Activated T-cell treated with anti-CD3 and anti-CD28 coated beads for 48 hours (primary cell): ENCODE measurements at regions not wholly inside any gene's neighbourhood (a gene's known extent, or its start where the extent isn't known, plus 50 kb on each side); places are given as distances from the start of the nearest gene placed in this dataset.

Experiments used
- DNase-seq: peaks from one replicate; pipeline ENCODE4 v3.0.0-alpha.2; 2020; ENCODE audit warnings: low read depth

DNA sequence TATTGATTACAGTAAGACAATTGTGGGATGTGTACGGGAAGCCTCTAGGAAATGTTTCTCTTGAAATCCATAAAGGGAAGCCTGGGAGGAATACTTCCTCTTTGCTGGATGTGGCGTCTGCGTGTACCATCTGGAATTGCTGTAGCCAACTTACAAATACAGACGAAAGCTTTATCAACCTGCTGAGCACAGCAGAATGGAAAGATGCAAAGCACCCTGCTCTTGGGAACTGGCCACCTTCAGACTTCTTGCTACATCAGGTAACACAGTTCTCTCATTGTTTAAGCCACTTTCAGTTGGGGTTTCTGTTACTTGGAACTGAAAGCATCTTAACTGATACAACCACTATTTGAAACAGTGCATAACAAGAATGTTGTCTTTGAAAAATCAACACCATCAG lies 213.8 kb downstream of the HRH4 start:
- DNase-seq: no peak

DNA sequence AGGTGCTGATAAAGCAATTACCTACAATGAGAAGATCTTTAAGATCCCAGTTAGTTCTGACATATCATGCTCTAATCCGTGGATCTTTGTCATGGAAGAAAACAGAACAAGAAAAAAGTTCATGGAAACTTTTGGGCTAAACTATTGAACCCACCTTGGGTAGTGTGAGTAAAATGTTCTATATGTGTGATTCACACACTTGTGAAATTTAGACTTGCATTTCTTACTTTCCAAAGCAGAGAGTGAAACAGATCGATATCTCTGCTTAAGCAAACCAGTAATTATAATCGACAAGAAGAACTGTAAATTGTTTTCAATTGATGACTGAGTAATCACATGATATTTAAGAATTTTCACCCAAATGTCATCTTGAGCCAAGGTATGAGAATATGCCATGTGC lies 214.2 kb downstream of the HRH4 start:
- no peak for DNase-seq

DNA sequence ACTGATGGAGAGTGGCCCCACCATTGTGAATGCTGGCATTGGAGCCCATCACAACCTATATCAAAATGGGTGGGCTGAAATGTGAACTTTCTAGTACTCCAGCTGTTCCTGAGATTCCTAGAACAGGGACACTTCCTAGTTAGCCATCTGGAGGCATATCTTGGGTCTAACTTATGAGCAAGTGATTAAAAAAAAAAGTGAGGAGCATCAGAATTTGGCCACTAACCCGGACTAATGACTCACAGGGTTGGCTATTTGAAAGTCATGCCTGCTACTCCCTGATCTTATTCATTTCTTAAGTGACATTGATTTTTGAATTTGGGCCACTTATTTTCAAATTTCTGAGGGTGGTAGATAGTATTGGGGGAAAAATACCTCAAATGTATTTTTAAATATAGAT lies 216.6 kb downstream of the HRH4 start:
- no peak for DNase-seq

DNA sequence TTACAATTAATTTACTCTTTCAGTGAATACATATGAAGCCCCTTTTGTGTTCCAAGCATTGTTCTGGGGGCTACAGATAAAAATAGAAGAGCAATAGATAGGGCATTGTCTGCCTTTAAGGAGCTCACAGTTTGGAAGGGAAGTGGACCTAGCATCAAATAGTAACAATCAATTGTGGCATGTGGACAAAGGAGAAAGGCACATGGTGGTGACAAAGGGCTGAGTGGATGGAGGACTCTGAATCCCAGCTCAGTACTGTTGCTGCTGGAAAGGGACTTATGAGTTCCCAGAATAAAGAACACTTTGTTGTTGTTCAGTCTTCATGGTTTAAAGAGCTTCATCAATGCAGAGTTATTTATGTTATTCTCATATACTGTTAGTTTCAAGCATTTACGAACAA lies 217.7 kb downstream of the HRH4 start:
- DNase-seq: no peak

DNA sequence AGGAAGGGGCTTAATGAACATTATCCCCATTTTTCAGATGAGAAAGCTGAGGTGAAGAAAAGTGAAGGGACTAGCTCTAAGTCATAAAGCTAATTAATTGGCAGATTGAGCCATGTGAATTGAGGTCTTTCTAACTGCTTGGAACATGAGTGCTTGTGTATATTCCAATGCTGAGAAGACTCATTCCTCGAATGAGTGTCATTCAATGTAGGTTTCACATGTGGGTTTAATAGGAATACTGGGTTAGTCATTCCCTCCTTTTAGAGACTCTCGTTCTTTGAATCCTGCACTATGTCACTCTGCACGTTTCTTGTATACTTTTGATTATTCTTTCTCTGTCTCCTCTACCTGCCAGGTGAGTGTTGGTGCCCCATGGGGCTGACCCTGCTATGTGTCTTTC lies 218.2 kb downstream of the HRH4 start:
- DNase-seq: no peak

DNA sequence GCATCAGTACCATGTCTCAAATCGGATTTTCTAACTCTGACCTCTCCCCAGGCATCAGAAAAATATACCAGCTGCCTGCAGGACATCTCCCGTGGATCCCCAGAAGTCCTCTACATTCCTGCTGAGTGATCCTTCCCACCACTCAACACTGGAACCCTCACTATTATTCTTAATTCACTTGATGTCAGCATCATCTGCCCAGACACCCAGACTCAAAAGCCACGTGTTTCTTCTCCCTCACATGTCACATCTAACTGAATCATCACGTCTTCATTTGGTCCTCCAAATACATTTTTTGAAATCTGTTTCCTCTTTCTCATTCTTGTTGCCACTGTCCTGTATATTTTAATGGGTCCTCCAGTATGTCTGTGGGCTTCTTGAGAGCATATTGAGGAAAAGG lies 218.6 kb downstream of the HRH4 start:
- no peak for DNase-seq

DNA sequence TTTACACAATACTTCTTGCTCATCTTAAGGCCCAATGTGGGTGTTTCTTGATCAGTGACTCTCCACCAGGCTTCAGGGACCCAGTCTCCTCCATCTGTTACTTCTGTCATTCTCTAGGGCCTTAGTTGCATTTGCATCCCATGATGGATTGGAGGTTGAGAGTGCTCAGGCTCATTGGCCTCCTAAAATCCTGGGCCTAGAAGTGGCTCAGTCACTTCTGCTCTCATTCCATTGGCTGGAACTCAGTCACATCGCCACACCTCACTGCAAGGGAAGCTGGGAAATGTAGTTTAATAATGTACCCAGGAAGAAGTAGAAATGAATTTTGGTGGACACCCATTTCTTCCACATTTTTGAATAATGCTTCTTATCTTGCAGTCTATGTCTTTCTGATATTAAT lies 223.5 kb downstream of the HRH4 start:
- no peak for DNase-seq

DNA sequence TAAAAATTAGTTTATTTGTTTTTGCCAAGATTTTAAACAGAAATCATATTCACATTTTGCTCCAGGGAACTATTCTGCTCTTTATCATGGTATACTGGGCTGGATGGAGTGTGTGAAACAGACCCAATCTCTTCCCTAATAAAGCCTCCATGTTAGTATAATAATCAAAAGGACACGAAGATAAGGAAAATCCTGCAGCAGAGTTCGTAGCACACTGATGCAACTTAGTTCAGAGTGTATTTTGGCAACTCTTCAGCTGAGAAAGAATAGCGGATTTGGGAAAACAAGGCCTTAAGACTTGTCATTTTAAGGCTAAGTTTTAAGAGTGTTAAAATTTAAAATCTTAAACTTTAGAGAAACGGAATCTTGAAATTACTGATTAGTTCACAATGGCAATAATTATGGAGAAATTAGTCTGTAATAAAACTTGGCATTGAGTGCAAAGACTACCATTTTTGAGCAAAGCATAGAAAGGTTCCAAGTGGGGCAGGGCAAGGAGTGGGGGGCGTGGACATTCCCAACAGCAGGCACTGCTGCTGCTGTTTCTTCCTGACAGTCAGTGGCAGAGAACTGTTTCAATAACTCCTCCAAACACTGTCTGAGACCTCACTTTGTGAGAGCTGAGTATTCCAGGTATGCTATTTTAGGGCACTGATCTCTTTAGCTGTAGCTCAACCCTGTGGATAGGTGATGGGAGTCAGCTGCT lies 225.0 kb downstream of the HRH4 start:
- no peak for DNase-seq

DNA sequence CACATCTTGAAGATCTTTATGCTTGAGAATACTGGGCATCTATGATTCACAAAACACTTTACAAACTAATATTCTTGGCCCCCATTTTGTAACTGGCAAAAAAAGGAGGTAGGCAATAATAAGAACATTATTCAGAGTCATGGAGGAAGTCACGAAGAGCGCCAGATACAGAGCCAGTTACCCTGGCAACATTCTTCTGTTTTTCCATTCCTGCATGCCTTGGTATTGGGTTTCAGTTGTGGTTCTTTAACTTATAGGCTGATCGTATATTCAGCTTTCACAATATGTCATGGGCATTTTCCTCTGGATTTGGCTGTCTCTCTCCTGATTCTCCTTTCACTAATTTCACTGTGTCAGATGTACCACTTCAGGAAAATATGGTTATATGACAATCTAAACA lies 234.7 kb downstream of the HRH4 start:
- no peak for DNase-seq

DNA sequence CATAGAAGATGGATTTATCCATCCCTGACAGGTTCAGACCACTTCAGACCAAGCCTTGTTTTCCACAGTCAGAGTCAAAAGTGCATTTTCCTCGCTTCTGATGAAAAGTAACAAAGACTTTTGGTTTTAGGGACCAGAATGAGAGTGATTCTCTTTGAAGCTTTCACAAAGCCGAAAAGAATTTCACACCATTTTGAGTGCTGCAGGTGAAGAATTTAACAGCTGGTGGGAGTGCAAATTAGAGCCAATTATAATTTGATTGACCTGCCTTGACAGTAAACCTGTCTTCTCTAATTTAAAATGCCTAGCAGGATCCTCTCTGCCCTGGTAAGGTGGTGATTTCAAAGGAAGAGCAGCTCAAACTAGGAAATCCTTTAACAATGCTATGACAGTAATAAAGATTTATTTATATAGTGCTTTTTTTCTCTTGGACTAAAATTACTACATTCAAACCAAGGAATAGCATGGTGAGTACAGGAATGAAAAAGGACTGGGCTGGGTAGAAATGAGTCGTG lies 241.6 kb downstream of the HRH4 start:
- no peak for DNase-seq

DNA sequence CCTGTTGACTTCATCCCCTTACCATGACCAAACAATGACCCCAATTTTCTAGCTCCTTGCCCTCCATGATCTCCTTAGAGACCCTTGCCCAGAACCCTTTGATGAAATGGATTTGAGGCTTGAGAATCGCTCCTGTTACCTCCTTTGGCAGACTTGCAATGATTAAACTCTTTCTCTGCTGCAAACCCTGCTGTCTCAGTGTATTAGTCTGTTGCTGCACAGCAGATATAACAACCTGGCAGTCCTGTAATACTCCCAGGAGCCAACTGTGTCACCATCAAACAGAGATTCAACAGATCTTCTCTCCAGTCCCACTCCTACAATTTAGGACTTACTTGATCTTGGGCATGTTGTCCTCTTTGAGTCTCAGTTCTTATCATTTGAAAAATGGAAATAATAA lies 242.9 kb downstream of the HRH4 start:
- no peak for DNase-seq

DNA sequence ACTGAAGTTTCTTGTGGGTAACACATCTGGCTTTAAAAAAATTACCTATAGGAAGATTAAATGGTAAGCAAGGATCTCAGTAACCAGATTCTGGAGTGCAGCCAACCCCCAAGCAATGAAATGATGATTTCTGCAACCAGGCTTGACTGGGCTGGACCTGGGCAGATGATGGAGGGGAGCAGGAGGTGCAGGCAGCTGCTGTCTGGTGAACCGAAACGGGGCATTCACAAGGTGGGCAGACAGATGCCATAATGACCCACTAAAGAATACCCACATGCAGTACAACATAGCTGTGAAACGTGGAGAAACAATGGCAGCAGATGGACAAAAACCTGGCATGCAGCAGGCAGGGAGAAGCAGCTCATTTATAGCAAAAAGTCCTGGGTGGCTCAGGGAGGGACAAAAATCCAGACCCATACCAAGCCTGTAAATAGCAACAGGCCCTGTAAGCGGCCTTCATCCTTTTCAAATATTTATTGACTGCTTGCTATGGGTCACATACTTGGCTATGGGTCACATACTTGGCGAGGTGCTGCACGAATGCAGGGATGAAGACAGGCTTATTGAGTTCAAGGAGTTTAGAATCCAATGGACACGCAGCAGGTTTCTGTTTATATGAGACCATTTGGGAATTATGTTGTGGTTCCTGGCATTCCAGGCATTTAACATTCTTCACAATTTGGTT lies 244.7 kb downstream of the HRH4 start:
- DNase-seq: no peak

DNA sequence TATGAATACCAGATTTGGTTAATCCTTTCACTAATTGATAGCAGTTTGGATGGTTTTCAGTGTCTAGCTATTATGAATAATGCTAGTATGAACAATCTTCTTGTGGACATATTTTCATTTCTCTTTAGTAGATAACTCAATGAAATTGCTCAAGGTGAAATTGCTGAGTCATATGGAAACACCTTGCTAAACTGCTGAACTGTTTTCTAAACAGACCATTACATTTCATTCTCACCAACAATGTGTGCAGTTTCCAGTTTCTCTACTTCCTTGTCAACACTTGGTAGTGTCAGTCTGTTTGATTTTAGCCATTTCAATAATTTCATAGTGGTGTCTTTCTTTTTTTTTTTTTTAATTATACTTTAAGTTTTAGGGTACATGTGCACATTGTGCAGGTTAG lies 250.0 kb downstream of the HRH4 start:
- no peak for DNase-seq

DNA sequence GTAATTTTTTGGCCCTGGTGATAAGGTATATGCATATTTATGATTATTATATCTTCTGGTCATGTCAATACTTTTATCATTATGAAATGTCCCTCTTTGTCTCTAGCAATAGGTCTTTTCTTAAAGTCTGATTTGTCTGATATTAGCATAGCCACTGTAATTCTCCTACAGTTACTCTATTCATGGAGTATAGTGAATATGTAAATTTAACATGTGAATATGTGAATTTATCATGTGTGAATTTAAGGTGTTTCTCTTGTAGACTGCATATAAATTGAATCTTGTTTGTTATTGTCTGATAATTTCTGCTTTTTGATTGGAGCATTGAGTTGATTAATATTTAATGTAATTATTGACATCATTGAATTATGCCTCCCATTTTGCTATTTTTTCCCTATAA lies 259.4 kb downstream of the HRH4 start:
- DNase-seq: no peak

DNA sequence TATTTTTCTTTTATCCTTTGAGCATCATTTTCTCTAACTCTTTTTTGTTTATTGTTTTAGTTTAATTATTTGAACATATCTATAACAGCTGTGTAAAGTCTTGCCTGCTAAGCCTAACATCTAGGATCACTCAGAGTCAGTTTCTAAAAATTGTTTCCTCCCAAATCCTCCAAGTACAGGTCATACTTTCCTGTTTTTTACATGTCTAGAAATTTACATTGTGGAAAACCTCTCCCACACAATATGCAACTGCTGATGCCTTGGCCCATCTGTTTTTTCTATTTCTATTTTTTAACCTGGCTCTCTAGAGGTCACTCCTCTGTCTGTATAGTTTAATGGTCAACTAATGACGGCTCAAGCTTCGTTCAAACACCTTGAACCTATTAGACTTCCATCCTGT lies 261.0 kb downstream of the HRH4 start:
- DNase-seq: no peak

DNA sequence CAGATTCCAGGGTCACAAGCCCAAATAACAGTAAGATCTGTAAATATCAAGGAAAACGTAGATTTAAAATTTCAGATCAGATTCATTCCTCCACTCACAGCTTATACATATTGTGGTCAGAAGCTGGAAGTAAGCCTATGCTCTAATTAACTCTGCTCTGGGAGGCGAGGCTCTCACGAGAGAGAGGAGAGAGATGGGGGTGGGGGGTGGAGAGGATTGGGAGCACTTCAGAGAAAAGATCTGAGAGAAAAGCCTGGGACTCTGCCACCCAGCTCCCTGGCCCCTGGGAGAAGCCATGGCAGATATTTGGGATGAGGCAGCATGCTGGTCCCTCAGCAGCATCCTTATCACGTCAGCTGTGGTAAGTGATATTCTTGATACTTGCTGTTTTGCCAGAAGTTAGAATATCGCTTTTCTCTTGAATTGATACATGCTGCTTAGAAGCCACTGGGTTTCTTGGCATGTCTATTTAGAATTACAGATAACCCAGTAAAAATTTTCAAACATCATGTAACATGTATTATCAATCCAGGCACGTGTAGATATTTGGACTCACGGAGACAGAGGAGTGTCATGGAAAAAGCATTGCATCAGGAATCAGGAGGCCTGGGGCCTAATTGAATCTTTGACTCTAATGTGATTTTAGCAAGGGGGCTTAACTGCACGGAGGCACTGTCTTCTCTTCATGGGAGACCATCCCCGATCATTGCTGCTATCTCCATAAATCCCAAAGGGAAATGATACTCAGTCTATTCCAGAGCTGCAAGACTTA lies 265.4 kb downstream of the HRH4 start:
- DNase-seq: no peak

DNA sequence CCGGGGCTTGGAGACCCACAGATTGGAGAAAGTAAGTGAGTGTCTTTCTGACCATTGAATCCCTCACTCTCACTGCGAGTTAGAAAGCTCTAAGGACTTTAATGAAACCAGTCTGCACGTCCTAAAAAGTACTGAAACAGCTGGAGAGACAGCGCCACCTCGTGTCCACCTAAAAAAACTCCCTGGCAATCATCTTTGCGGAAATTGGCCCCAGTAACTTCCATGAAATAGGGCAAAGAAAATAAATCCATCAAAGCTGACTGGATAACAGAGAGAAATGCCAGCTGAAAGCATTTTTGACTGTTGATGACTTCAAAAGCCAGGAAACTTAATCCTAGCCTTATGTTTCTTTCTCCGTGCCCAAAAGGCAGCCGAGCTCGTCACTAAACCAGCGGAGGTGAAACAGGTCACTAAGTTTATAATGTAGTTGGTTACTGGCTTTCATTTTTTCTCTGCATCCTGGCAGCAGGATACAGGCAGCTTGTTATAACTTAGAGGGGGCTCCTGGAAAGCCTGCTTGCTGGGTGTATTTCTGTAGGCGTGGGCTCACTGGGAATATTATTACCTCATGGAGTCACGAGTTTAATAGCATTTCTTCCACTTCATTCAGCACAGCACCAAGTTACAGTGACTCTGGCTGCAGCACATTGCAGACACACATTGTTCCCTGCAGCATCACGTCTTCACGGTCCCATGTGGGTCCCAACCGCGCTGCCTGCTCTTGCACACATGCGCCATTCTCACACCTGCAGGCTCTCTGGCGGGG lies 266.5 kb downstream of the HRH4 start:
- peak; percentile 32 for DNase-seq

DNA sequence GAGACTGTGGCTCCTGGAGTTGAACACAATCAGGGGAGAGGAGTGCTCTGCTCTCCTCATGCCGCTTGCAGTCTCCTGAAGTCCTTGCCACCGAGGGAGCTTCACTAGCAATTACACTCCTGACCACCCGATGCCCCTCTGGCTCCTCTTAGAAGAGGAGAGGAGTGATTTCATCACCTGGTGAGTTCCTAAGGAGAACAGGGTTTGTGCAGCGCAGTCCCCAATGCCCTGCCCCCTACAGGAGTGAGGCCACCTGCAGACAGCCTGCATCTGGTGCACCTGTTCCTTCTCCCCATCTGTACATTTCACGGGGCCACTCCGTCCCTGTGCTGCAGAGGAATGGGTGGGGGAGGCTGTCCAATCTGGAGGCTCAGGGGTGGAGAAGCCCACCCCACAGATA lies 267.2 kb downstream of the HRH4 start:
- no peak for DNase-seq

DNA sequence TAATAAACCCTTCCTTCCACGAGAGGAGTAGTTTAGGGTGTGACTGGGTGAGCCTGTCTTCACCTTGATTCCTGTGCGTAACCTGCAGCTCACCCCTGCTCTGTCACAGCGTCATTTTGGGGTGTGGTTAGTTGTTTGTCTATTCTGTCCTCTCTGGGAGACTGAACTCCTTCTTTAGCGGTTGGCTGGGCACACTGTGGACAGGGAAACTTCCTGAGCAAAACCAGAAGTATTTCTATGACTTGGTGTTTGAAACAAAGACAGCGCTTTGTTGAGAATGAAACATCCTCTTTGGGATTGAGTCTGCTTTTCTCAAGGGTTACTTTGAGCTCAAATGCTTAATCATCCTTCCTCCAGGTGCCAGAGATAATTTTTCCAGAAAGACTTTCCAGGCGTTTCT lies 270.7 kb downstream of the HRH4 start:
- no peak for DNase-seq

DNA sequence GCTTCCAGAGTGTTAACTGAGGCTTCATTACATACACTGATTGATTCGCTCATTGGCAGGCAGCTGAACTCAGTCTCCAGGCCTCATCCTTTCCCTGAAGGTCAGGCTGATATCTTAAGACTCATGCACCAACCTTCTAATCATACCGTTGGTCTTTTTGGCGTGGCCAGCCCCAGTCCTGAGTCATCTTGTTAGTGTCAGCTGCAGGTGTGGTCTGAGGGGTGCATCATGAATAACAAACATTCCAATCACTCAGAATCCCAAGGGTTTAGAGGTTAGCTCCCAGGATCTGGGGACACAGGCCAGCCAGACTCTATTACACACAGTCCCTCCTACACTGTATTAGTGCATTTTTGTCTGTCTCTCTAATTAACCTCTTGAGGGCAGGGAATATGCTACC lies 271.5 kb downstream of the HRH4 start:
- no peak for DNase-seq

DNA sequence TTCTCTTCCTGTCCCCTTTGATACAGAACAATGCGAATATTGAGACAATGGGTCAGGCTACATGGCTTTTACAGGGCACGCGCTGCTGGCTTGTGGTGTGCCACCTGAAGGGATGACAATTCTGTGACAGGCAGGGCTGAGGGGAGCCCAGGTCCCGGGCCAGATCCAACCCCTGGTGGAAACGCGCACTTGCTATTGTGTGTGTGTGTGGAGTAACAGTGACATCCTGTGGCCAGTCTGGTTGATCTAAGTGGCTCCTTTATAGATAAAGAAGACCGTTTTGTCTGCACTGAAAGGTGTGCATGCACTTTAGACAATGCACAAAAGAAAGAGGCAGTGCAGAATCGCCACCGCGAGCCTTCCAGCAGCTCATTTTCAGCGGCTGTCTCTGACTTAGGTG lies 273.6 kb downstream of the HRH4 start:
- no peak for DNase-seq

DNA sequence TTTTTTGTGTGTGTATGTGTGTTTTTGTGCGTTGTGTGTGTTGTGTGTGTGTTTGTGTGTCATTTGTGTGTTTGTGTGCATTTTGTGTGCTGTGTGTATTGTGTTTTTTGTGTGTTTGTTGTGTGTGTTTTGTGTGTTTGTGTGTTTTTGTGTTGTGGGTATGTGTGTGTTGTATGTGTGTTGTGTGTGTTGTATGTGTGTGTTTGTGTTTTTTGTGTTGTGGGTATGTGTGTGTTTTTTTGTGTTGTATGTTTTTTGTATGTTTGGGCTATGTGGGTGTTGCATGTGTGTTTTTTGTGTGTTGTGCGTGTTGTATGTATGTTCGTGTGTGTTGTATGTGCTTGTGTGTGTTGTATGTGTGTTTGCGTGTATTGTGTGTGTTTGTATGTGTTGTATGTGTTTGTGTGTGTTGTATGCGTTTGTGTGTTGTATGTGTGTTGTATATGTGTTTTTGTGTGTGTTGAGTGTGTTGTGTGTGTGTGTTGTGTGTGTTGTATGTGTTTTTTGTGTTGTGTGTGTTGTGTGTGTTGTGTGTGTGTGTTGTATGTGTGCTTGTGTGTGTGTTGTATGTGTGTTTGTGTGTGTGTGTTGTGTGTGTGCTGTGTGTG lies 275.3 kb downstream of the HRH4 start:
- no peak for DNase-seq
